ENCODE measurements at regions not wholly inside any gene's neighbourhood (a gene's known extent, or its start where the extent isn't known, plus 50 kb on each side); places are given as distances from the start of the nearest gene placed in this dataset.

DNA sequence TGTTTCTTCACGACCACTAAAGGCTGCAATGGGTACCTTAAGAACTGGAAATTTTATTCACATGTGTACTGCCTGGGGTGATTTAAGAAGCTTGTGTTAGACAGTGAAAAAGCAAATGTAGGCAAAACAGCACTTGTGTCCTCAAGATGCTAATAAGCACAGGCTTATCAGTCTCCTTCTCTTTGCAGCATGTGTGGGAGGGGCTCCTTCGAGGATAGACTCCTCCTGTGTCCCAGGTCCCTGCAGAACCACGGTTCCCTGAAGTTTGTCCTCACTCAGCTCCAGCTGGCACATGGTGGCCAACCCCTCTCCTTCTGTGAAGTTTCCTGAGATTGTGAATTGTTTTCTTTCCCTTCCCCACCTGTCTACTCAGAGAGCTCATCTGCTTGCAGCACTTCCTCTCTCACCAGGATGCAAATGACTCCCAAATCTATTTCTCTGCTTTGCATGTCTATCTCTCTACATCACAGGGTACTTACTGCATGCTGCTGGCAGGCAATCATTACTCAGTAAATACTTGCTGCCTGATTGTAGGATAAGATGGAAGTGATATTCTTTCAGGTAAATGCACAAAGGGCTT, 589.6 kb upstream of the KLHL29 start (continued):
- no peak for TF ChIP-seq PTBP1 (IDR thresholded peaks at IDR 0.05; ENCODE audit: low read depth, low read length, poor library complexity, severe bottlenecking)
- TF ChIP-seq IKZF4 (CRISPR knock-in tag; IDR thresholded peaks at IDR 0.05; ENCODE audit: borderline replicate concordance, low read depth, not compliant biosample characterization), result no peak
- TF ChIP-seq ZNF563 (CRISPR knock-in tag; IDR thresholded peaks at IDR 0.05), result no peak
- TF ChIP-seq ERF (CRISPR knock-in tag; IDR thresholded peaks at IDR 0.05), result no peak
- no peak for TF ChIP-seq SP1 (IDR thresholded peaks at IDR 0.05)
- no peak for TF ChIP-seq SP1 (CRISPR knock-in tag; IDR thresholded peaks at IDR 0.05)
- no peak for TF ChIP-seq KDM3A (CRISPR knock-in tag; IDR thresholded peaks at IDR 0.05; ENCODE audit: low read depth)

DNA sequence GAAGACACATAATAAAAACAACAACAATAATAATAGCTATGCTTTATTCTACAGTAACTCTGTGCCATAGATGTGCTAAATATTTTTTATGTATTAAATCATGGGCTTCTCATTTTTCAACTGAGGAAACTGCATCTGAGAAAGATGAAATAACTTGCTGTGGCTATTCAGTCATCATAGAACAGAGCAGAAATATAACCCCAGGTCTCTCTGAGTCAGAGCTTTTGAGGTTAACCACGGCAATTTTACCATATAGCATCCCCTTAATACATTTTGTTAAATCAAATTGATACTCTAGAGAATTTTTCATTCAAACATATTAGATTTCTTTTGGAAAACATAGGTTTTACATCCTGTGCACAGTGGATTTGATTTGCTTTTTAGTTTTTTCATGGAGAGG, 586.6 kb upstream of the KLHL29 start:
- intact Hi-C loops (cut with micrococcal nuclease; ENCODE audit: unreplicated experiment), result no loop called here
- in situ Hi-C loops (cut with HindIII; ENCODE audit: extremely low pct_ligation_motif_present, low pct_unique_long_range_greater_than_20kb), result no loop called here
- H4K20me1 ChIP-seq (ENCODE audit: insufficient read depth, low read length), result no peaks in the 10 kb centered on the region
- no peak for FAIRE-seq
- no peak overlapping the region for H3K4me2 ChIP-seq (ENCODE audit: low read depth, low read length)
- WGBS (ENCODE audit: low lambda C conversion rate), result 0% methylated on average over 1 of the region's 1 CpG
- H3K4me3 ChIP-seq (replicated peaks in 1 of 3; ENCODE audit: insufficient read depth in 1 of 3, low read depth in 2 of 3, low read length in 3 of 3), result no peak overlapping the region
- BruUV-seq (replicated peaks), result no TSS peak
- no peak overlapping the region for H3K27ac ChIP-seq (ENCODE audit: extremely low read length, insufficient read depth, low read length)
- H3K36me3 ChIP-seq (replicated peaks in 1 of 2; ENCODE audit: control insufficient read depth in 1 of 2, insufficient read depth in 2 of 2, low read length in 2 of 2), result no peaks in the 10 kb centered on the region
- POLR2A ChIA-PET, result no interaction called here
- no peaks in the 10 kb centered on the region for H3K4me1 ChIP-seq (ENCODE audit: insufficient read depth, low read length)
- no peak overlapping the region for H2AFZ ChIP-seq (ENCODE audit: low read length)
- H3K27me3 ChIP-seq (ENCODE audit: control insufficient read depth in 1 of 2, insufficient read depth in 2 of 2, low read length in 2 of 2), result no peaks in the 10 kb centered on the region
- no peaks in the 10 kb centered on the region for H3K79me2 ChIP-seq (ENCODE audit: insufficient read depth, low read length)
- TF ChIP-seq SIX4 (CRISPR knock-in tag; IDR thresholded peaks at IDR 0.05), result no peak
- no peak for TF ChIP-seq ATF7-NPFF (CRISPR knock-in tag; IDR thresholded peaks at IDR 0.05; ENCODE audit: low read depth)
- TF ChIP-seq HIVEP1 (CRISPR knock-in tag; IDR thresholded peaks at IDR 0.05), result no peak
- TF ChIP-seq, protein P1, sequence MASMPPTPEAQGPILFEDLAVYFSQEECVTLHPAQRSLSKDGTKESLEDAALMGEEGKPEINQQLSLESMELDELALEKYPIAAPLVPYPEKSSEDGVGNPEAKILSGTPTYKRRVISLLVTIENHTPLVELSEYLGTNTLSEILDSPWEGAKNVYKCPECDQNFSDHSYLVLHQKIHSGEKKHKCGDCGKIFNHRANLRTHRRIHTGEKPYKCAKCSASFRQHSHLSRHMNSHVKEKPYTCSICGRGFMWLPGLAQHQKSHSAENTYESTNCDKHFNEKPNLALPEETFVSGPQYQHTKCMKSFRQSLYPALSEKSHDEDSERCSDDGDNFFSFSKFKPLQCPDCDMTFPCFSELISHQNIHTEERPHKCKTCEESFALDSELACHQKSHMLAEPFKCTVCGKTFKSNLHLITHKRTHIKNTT (CRISPR knock-in tag; IDR thresholded peaks at IDR 0.05), result no peak
- no peak for TF ChIP-seq ARNTL (CRISPR knock-in tag; IDR thresholded peaks at IDR 0.05)
- no peak for TF ChIP-seq SP5 (CRISPR knock-in tag; IDR thresholded peaks at IDR 0.05; ENCODE audit: borderline replicate concordance, low read depth)
- no peak for ATAC-seq
- CTCF ChIA-PET (ENCODE audit: low intra/inter-chr PET ratio, low total read pairs), result no interaction called here
- peaks cover 92% of the 10 kb centered on the region for H3K9me3 ChIP-seq (ENCODE audit: low read length)
- no peak overlapping the region for H3K9ac ChIP-seq (ENCODE audit: insufficient read depth, low read depth, low read length)
- DNase-seq (ENCODE audit: low spot score), result no peak

All from HepG2 (cell line).